K562 (cell line): ENCODE measurements at regions not wholly inside any gene's neighbourhood (a gene's known extent, or its start where the extent isn't known, plus 50 kb on each side); places are given as distances from the start of the nearest gene placed in this dataset.

Source experiments
- ADNP ChIP-seq: fragments of 200-800 bp; sonication (Bioruptor generic); IDR thresholded peaks from 2 replicates; pipeline ENCODE4 v1.6.1; 2016; ENCODE audit warnings: missing genetic modification characterization, missing compliant biosample characterization
- BHLHE40 ChIP-seq: IDR thresholded peaks from 2 replicates; pipeline ENCODE4 v1.6.1; 2011; ENCODE audit warnings: low read length, improper control_type of control experiment
- BRCA1 ChIP-seq, 2 experiments: fragments of 450-650 bp in 1 of 2; sonication (generic) in 1 of 2; formaldehyde crosslinking in 1 of 2; IDR thresholded peaks; 2 replicates each; pipeline versions ENCODE4 v1.5.0 to v1.6.1; 2017 to 2020; ENCODE audit warnings: mild to moderate bottlenecking in 1 of 2, missing genetic modification reagents in 1 of 2
- ESRRB ChIP-seq: fragments of 250-450 bp; sonication (Bioruptor Pico); IDR thresholded peaks from 2 replicates; pipeline ENCODE4 v1.5.0; 2020; ENCODE audit warnings: mild to moderate bottlenecking, moderate library complexity, borderline replicate concordance
- GATAD2B ChIP-seq: fragments of 450-650 bp; IDR thresholded peaks from 2 replicates; pipeline ENCODE4 v1.6.1; 2017; ENCODE audit warnings: mild to moderate bottlenecking, borderline replicate concordance
- L3MBTL2 ChIP-seq: fragments of 450-650 bp; IDR thresholded peaks from 2 replicates; pipeline ENCODE4 v1.6.1; 2016; ENCODE audit warnings: mild to moderate bottlenecking, moderate library complexity
- MAZ ChIP-seq, 2 experiments: fragments of 450-650 bp in 1 of 2; sonication (generic) in 1 of 2; formaldehyde crosslinking; IDR thresholded peaks in 1 of 2; conservative IDR thresholded peaks in 1 of 2; 2 replicates each; pipeline versions ENCODE4 v1.4.0 to v1.5.0; 2020; ENCODE audit warnings: mild to moderate bottlenecking in 1 of 2, missing genetic modification reagents in 1 of 2
- SOX6 ChIP-seq: fragments of 450-650 bp; IDR thresholded peaks from 2 replicates; pipeline ENCODE4 v1.6.1; 2014; ENCODE audit warnings: mild to moderate bottlenecking
- TAF7 ChIP-seq: fragments of 450-650 bp; IDR thresholded peaks from 2 replicates; pipeline ENCODE4 v1.6.1; 2016; ENCODE audit warnings: missing genetic modification characterization, missing compliant biosample characterization
- ZNF143 ChIP-seq: sonication (generic); formaldehyde crosslinking; IDR thresholded peaks from 2 replicates; pipeline ENCODE4 v1.9.0; 2022; ENCODE audit warnings: mild to moderate bottlenecking, missing genetic modification reagents
- ZNF408 ChIP-seq: fragments of 250-450 bp; sonication (Bioruptor Pico); IDR thresholded peaks from 2 replicates; pipeline ENCODE4 v1.4.0; 2020; ENCODE audit warnings: low read depth, mild to moderate bottlenecking, moderate library complexity
- ZNF592 ChIP-seq: fragments of 450-650 bp; IDR thresholded peaks from 2 replicates; pipeline ENCODE4 v1.6.1; 2017; ENCODE audit warnings: antibody characterized with exemption, mild to moderate bottlenecking
- TF ChIP-seq, protein P1 (sequence below): fragments of 450-650 bp; IDR thresholded peaks from 2 replicates; pipeline ENCODE4 v1.6.1; 2017; ENCODE audit warnings: antibody characterized with exemption
- TF ChIP-seq, protein P2 (sequence below): fragments of 250-450 bp; sonication (Bioruptor Pico); IDR thresholded peaks from 2 replicates; pipeline ENCODE4 v1.5.0; 2021; ENCODE audit warnings: mild to moderate bottlenecking, moderate library complexity
- TF ChIP-seq, protein P3 (sequence below), 2 experiments: fragments of 150-350 bp in 1 of 2; IDR thresholded peaks; 2 replicates each; pipeline ENCODE4 v1.6.1; 2012 to 2016; ENCODE audit warnings: low read depth in 2 of 2, low read length in 2 of 2, mild to moderate bottlenecking in 1 of 2, moderate library complexity in 1 of 2

DNA sequence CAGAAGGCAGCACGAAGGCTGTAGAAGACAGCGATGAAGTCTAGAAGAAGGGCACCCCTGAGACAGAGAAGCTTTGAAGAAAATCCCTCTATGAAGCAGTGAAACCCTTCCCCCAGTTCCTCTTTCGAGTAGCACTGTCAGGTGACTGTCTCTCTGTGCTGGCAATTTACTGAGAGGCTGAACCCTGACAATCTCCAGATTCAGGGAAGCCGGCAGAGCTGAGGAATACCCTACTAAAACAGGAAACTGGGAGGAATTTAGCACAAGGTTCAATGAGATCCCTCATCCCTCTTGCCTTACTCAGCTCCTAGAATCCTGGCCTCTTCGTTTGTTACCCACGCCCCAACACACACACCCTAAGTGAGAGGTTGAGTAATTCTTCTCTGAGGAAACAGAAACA, 239.7 kb upstream of the NOCT start (continued):
- TF ChIP-seq ZNF143 (CRISPR knock-in tag), result no peak
- no peak for TF ChIP-seq TAF7 (tag)
- no peak for TF ChIP-seq ZNF408
- TF ChIP-seq, protein P1, sequence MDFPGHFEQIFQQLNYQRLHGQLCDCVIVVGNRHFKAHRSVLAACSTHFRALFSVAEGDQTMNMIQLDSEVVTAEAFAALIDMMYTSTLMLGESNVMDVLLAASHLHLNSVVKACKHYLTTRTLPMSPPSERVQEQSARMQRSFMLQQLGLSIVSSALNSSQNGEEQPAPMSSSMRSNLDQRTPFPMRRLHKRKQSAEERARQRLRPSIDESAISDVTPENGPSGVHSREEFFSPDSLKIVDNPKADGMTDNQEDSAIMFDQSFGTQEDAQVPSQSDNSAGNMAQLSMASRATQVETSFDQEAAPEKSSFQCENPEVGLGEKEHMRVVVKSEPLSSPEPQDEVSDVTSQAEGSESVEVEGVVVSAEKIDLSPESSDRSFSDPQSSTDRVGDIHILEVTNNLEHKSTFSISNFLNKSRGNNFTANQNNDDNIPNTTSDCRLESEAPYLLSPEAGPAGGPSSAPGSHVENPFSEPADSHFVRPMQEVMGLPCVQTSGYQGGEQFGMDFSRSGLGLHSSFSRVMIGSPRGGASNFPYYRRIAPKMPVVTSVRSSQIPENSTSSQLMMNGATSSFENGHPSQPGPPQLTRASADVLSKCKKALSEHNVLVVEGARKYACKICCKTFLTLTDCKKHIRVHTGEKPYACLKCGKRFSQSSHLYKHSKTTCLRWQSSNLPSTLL, result no peak
- TF ChIP-seq SOX6, result no peak
- TF ChIP-seq ADNP (tag), result no peak
- TF ChIP-seq ESRRB (CRISPR knock-in tag), result no peak
- TF ChIP-seq, protein P2, sequence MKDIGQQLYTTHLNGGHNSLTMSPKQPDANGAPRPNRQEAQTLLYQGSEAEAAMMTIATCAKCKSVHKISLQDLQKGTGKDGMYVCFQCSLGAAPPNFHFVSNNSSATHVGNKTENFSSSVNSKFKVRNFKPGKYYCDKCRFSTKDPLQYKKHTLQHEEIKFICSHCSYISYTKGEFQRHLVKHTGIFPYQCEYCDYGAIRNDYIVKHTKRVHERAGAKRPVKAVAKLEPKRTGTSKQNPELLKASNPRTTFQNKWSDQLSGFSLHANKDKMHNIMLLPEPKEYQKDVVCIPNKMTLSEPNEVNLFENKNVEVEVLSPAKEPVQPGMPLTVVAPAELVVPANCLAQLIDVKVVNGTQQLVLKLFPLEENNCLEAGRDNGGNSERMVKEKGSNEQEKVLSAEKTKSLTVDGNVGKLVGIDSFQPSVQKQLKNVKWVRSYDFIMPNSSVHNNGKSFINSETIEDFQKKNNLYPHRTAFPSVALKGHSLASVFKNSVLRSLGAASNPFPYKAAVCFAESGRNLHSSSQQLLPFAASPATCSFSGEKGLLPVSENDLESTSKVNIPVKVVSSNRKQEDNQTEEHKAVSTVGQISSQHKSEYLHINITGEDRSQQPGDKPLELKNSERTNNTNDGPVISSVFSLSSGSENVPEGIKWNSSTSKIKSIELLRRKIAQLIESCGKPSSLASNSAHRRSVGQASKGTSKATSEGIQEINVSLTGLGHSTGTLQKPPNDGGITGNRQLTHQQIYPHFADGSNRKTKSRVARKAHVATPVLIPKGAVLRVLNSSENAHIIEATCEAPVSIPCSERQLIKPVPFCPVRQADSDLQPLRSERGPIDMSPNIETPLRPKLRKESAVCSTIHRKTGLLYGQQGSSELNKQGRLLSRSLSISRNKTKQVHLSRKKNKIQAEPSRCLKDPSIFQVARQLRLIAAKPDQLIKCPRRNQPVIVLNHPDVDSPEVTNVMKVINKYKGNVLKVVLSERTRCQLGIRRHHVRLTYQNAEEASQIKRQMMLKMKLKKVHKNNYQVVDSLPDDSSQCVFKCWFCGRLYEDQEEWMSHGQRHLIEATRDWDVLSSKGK, result no peak
- no peak for TF ChIP-seq BHLHE40
- no peak for TF ChIP-seq BRCA1 (IDR thresholded peaks at IDR 0.05)
- no peak for TF ChIP-seq BRCA1 (CRISPR knock-in tag; IDR thresholded peaks at IDR 0.05)
- TF ChIP-seq, protein P3, sequence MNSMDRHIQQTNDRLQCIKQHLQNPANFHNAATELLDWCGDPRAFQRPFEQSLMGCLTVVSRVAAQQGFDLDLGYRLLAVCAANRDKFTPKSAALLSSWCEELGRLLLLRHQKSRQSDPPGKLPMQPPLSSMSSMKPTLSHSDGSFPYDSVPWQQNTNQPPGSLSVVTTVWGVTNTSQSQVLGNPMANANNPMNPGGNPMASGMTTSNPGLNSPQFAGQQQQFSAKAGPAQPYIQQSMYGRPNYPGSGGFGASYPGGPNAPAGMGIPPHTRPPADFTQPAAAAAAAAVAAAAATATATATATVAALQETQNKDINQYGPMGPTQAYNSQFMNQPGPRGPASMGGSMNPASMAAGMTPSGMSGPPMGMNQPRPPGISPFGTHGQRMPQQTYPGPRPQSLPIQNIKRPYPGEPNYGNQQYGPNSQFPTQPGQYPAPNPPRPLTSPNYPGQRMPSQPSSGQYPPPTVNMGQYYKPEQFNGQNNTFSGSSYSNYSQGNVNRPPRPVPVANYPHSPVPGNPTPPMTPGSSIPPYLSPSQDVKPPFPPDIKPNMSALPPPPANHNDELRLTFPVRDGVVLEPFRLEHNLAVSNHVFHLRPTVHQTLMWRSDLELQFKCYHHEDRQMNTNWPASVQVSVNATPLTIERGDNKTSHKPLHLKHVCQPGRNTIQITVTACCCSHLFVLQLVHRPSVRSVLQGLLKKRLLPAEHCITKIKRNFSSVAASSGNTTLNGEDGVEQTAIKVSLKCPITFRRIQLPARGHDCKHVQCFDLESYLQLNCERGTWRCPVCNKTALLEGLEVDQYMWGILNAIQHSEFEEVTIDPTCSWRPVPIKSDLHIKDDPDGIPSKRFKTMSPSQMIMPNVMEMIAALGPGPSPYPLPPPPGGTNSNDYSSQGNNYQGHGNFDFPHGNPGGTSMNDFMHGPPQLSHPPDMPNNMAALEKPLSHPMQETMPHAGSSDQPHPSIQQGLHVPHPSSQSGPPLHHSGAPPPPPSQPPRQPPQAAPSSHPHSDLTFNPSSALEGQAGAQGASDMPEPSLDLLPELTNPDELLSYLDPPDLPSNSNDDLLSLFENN (IDR thresholded peaks at IDR 0.05; ENCODE audit: low read depth in 2 of 2, low read length in 2 of 2), result no peak
- no peak for TF ChIP-seq MAZ (CRISPR knock-in tag; conservative IDR thresholded peaks at IDR 0.05 in 1 of 2, IDR thresholded peaks at IDR 0.05 in 1 of 2)
- 0 out of 2 replicates have a peak, but pooled peaks have one; percentile 25 for TF ChIP-seq ZNF592
- peak; percentile 31 for TF ChIP-seq L3MBTL2
- TF ChIP-seq GATAD2B, result no peak
